G401 (cell line): ENCODE measurements at regions not wholly inside any gene's neighbourhood (a gene's known extent, or its start where the extent isn't known, plus 50 kb on each side); places are given as distances from the start of the nearest gene placed in this dataset.
"Not testable (repeated sequence)": the region's sequence is repeated elsewhere in the genome, so short reads cannot be mapped to it uniquely, and the experiment has no call there.

Experiments used
- DNase-seq: peaks from one replicate; pipeline ENCODE4 v3.0.0-alpha.2; 2015; ENCODE audit warnings: low spot score
- in situ Hi-C: cut with HindIII; loops from 2 replicates; pipeline ENCODE4 v1.10.0; 2016; ENCODE audit warnings: low sequenced_read_pairs, mixed read lengths

- in situ Hi-C loops = no loop called here
- no peak for DNase-seq
Observed at GRCh38 chr10:6847561-6847960, 267.5 kb upstream of the PRKCQ start.

- in situ Hi-C loops = no loop called here
- no peak for DNase-seq
Observed at GRCh38 chr10:6843894-6844650, 264.0 kb upstream of the PRKCQ start.

GRCh38 chr10:6843481-6843881 lies 263.4 kb upstream of the PRKCQ start:
- in situ Hi-C loops = no loop called here
- DNase-seq = no peak

GRCh38 chr10:6842722-6843121 lies 262.6 kb upstream of the PRKCQ start:
- DNase-seq = no peak
- in situ Hi-C loops = no loop called here

GRCh38 chr10:6841761-6842160 lies 261.7 kb upstream of the PRKCQ start:
- DNase-seq = no peak
- in situ Hi-C loops = no loop called here

- in situ Hi-C loops = no loop called here
Observed at GRCh38 chr10:6840766-6841165, 260.7 kb upstream of the PRKCQ start.

GRCh38 chr10:6840201-6840691 lies 260.2 kb upstream of the PRKCQ start:
- in situ Hi-C loops = no loop called here
- DNase-seq = no peak

More at GRCh38 chr10:6840766-6841165, 260.7 kb upstream of the PRKCQ start:
- DNase-seq = no peak

- in situ Hi-C loops = no loop called here
- peak; percentile 19 for DNase-seq
Observed at GRCh38 chr10:6838118-6838517, 258.0 kb upstream of the PRKCQ start.

GRCh38 chr10:6833458-6834011 lies 253.5 kb upstream of the PRKCQ start:
- in situ Hi-C loops = no loop called here
- no peak for DNase-seq

- in situ Hi-C loops, DNase-seq: not testable (repeated sequence)
Observed at GRCh38 chr10:6830981-6831380, 250.9 kb upstream of the PRKCQ start.

GRCh38 chr10:6824793-6825192 lies 244.7 kb upstream of the PRKCQ start:
- DNase-seq, in situ Hi-C loops: not testable (repeated sequence)

- no peak for DNase-seq
- in situ Hi-C loops = no loop called here
Observed at GRCh38 chr10:6823770-6824169, 243.7 kb upstream of the PRKCQ start.

GRCh38 chr10:6819301-6819700 lies 239.2 kb upstream of the PRKCQ start:
- DNase-seq = no peak
- in situ Hi-C loops = no loop called here

- in situ Hi-C loops = no loop called here
- DNase-seq = no peak
Observed at GRCh38 chr10:6817770-6818169, 237.7 kb upstream of the PRKCQ start.

- in situ Hi-C loops = no loop called here
Observed at GRCh38 chr10:6815346-6815745, 235.3 kb upstream of the PRKCQ start.

GRCh38 chr10:6813856-6814255 lies 233.8 kb upstream of the PRKCQ start:
- DNase-seq = no peak
- in situ Hi-C loops = no loop called here

More at GRCh38 chr10:6815346-6815745, 235.3 kb upstream of the PRKCQ start:
- DNase-seq = no peak

GRCh38 chr10:6813306-6813705 lies 233.2 kb upstream of the PRKCQ start:
- no peak for DNase-seq
- in situ Hi-C loops = no loop called here

- in situ Hi-C loops = no loop called here
- DNase-seq = no peak
Observed at GRCh38 chr10:6811153-6811552, 231.1 kb upstream of the PRKCQ start.

GRCh38 chr10:6803427-6803783 lies 223.3 kb upstream of the PRKCQ start:
- DNase-seq = no peak
- in situ Hi-C loops = no loop called here

- no peak for DNase-seq
- in situ Hi-C loops = no loop called here
Observed at GRCh38 chr10:6802759-6803426, 222.8 kb upstream of the PRKCQ start.
